ENCODE measurements at regions not wholly inside any gene's neighbourhood (a gene's known extent, or its start where the extent isn't known, plus 50 kb on each side); places are given as distances from the start of the nearest gene placed in this dataset.

DNA sequence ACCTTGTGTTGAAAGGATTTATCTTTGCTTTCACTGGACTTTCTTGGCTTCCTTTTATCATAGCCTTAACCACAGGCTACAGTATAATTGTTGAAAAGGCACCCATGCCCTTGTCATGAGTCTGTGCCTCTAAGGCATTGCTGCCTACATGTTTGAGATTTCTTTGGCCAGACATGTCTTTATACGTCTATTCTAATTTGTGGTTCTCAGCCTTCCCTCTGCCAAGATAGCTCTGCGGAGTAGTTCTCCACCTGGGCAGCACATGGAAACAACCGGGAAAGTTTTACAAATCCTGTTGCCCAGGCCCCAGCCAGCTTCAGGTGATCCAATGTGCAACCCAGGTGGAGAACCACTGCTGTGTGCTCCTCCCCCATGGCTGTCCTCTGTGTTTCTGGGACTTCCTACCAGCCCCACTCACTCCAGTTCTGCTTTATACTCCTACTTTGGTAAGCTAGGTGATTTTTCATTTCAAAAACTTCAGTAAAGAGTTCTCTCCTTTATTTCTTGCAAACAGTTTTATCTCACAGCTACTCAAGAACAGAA is 159.6 kb upstream of the MYLIP start:
- in situ Hi-C loops (cut with MboI; ENCODE audit: low pct_unique_long_range_greater_than_20kb, low sequenced_read_pairs) = no loop called here
- no peak for DNase-seq

DNA sequence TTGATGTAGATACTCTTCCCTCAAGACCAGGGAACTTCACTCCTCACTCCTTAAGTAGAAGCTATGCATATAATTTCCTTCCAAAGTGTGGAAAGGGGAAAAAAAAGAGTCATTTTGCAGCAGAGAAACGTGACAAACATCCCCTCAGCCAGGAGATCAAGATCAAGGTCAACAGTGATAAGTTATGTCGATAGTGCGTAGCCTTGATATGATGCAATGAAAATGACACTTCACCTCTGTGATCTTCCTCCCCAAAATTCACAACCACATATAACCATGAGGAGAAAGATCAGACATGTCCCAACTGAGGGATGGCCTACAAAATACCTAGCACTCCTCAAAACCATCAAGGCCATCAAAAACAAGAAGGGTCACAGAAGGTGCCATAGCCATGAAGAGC is 160.4 kb upstream of the MYLIP start:
- no peak for DNase-seq
- in situ Hi-C loops (cut with MboI; ENCODE audit: low pct_unique_long_range_greater_than_20kb, low sequenced_read_pairs) = no loop called here

DNA sequence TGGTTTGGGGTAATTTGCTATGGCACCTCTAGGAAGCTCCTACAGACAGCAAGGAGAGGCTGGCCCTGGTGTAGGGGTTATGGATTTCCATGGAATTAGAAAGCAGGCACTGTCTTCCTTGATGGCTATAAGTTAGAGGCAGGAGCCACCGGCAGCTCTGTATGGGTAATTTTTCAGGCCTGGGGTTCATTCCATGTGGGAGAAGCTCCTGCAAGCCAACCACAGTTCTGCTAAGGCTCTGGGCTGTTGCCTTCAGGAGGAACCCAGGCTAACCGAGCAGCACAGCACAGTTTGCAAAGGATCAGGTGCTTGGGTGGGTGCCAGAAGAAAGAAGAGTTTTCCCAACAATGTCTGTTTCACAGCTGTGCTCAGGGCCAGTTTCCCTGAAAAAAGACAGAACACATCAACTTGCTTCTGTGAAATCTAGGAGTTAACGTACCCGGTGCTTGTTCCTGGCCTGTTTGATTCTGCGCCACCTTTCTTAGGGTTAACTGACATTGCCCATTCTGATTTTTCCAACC is 162.8 kb upstream of the MYLIP start:
- in situ Hi-C loops (cut with MboI; ENCODE audit: low pct_unique_long_range_greater_than_20kb, low sequenced_read_pairs) = no loop called here
- no peak for DNase-seq

DNA sequence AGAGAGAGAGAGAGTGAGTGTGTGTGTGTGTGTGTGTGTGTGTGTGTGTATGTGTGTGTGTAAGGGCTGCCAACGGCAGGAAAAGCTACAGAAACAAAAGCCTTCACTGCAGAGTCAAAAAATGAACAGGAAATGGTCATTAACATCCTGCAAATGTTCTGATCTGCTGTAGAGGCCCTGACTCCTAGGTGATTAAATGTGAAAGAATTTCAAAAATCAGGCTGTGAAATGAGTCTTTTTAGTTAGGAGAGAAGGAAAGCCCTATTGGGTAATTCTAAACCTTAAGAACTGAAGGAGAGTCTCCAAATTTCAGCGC is 166.5 kb upstream of the MYLIP start:
- DNase-seq = peak; percentile 32
- in situ Hi-C loops (cut with MboI; ENCODE audit: low pct_unique_long_range_greater_than_20kb, low sequenced_read_pairs) = no loop called here

DNA sequence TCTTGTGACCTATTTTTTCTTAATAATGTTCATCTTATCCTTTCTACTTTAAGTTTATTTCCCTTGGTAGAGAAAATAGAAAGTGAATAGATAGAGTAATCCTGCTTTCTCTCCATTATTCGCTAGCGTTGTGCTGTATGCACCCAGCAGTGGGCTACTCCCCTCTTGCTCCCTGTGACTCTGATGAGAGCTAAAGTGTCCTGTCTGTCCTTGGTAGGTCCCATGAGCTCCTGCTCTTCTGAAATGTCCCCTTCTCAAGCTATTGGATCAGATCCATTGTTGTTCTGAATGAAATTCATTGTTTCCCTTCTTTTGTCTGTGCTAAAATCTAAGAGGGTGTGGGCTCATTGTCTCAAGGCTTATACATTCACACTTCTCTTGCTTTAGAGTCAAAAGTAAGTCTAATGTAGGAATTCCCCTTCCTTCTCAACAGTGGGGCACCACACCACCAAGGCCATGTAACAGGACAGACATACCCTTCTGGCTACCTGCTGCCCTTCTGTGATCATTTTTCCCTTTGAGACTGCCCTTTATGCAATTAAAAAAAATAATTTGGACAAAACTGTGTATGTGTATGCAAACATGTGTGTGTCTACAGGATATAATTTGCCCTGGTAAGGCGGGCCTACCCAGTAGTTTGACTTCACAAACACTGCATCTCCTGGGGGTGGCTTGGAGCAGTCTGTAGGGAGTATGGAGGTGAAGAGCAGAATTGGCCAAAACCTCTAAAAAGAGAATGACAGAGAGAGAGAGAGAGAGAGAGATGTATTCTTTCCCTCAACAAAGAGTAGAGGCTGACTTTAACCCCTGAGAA is 167.0 kb upstream of the MYLIP start:
- in situ Hi-C loops (cut with MboI; ENCODE audit: low pct_unique_long_range_greater_than_20kb, low sequenced_read_pairs) = no loop called here
- DNase-seq = no peak

DNA sequence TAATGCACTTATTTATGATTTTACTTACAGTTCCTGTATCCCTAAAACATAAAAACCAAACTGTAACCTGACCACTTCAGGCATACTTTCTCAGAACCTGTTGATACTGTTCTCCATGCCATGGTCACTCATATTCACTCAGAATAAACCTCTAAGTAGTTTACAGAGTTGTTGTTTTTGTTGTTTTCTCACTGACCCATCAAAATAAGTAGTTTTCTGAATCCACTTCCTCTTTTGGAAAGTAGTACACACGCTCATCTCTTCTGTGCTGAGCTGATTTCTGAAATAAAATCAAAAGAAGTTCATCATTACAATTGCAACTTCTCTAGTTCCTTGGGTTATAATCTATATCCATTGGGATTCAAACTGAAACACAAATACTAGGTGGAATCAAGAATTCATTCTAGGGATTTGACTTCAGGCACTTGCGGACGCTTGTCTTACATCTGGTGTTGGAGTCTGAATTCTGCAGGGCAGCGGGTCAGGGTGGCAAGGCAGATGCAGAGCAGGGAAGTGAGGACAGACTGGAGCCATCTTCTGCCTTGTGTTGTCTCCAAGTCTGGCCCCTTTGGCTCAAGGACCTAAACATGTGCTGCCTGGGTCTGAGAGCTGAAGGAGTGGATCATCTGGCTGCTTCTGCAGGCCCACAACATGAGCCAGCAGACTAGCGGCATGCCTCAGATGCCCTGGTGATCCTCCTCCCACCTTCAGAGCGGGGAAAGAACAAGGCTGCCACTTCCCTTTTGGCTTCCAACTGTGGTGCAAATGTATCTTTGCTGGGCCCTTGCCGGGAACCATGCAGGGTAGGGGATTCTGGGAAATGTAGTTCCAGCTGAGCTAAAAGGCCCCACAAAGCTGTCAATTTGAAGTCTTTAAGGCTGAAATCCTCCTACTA is 167.9 kb upstream of the MYLIP start:
- peak; percentile 67 for DNase-seq
- in situ Hi-C loops (cut with MboI; ENCODE audit: low pct_unique_long_range_greater_than_20kb, low sequenced_read_pairs) = no loop called here

DNA sequence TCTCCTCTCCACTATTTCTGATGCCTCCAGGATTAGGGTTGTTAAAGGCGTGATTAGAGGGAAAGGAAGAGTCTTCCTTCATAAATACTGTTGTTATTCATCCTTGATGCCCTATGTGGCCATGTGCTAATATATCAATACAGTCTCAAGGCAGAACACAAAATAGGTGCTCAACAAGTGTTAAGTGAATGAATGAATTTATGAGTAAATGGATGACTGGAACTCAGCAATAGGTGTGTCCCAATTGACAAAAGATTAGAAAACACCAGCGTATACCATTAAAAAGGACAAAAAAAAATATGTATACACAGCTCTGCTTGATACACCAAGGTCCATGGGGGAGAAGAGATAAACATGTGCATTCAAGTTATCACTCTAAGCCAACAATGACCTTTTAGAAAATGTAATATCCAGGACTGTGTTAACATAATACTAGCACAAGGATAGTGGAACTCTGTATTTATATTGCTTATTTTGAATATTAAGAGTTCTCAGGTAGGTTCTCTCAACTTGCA is 171.2 kb upstream of the MYLIP start:
- DNase-seq = no peak
- in situ Hi-C loops (cut with MboI; ENCODE audit: low pct_unique_long_range_greater_than_20kb, low sequenced_read_pairs) = no loop called here

DNA sequence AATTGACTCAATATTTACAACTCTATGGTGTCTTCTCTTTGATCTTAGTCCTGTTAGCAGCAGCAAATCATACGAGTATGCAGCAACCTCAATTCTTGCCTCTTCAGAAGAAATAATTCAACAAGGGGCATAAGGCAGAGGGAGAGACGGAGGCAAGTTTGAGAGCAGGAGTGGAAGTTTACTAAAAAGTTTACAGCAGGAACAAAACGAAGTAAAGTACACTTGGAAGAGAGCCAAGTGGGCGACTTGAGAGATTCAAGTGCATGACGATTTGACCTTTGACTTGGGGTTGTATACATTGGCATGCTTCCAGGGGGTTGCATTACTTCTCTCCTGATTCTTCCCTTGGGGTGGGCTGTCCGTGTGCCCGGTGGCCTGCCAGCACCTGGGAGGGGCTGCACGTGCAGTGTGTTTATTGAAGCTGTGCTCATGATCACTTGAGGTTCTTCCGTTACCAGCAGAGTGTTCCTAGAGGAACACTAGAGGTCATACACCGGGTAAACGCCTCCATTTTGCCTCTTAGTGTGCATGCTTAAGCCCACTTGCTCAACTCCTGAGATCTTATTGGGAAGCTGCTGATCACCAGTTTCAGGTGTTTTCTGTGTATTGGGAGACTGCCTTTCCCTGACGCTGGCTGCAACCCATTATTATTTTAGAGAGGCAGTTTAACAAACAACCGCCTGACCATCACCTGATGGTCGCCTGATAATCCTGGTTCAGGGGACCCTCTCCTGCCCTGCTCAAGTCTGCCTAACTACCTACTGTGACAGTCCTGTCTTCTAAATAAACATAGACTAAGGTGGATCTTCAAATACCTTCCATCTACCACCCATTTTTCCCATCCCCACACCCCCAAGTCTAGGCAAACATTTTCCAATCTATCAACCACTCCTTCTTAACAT is 172.4 kb upstream of the MYLIP start:
- no peak for DNase-seq
- in situ Hi-C loops (cut with MboI; ENCODE audit: low pct_unique_long_range_greater_than_20kb, low sequenced_read_pairs) = no loop called here

DNA sequence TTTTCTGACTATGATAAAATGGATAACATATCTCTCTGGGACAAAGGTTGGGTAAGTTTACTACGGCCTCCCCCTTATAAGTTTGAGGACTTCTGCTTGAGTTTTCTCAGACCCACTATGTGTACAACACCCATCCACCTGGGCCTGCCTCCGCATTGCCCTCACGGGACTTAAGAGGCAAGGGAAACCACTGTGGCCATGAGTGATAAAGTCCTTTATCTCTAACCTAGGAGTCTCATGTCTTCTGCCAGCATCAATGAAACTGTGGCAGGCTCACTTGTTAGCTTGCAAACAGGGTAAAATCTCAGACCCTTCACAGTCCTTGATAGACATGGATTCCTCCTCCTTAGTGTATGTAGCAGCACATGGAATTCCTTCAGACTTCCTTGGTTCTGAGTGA is 173.4 kb upstream of the MYLIP start:
- in situ Hi-C loops (cut with MboI; ENCODE audit: low pct_unique_long_range_greater_than_20kb, low sequenced_read_pairs) = no loop called here
- no peak for DNase-seq

DNA sequence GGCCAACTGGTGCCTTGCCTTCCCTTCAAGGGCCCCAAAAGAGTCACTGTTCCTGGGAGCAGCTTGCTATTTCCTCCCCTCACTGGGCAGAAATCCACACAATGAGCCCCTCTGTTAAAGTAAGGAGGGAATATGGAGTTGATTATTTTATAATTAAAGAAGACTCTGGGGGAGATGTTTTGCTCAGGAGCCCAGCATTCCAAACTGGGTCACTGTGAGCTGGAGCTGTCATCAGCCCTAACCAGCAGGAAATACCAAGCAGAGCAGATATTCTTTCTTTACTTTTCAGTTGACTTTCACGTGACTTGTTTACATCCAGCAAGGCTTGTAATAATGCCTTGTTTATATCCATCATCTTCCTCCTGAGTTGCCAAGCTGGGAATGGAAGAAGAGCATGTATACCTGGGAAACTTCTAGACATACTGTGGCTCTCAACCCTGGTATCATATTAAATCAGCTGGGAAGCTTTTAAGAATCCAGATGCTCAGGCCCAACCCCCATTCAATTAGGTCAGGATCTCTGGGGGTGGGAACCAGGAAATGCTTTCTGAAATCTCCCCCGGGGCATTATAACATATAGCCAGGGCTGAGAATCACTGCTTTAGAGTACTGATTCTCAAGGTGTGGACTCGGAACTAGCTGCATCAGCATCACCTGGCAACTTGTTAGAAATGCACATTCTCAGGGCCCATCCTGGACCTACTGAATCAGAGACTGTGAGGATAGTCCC is 175.6 kb upstream of the MYLIP start:
- in situ Hi-C loops (cut with MboI; ENCODE audit: low pct_unique_long_range_greater_than_20kb, low sequenced_read_pairs) = no loop called here
- DNase-seq = no peak

DNA sequence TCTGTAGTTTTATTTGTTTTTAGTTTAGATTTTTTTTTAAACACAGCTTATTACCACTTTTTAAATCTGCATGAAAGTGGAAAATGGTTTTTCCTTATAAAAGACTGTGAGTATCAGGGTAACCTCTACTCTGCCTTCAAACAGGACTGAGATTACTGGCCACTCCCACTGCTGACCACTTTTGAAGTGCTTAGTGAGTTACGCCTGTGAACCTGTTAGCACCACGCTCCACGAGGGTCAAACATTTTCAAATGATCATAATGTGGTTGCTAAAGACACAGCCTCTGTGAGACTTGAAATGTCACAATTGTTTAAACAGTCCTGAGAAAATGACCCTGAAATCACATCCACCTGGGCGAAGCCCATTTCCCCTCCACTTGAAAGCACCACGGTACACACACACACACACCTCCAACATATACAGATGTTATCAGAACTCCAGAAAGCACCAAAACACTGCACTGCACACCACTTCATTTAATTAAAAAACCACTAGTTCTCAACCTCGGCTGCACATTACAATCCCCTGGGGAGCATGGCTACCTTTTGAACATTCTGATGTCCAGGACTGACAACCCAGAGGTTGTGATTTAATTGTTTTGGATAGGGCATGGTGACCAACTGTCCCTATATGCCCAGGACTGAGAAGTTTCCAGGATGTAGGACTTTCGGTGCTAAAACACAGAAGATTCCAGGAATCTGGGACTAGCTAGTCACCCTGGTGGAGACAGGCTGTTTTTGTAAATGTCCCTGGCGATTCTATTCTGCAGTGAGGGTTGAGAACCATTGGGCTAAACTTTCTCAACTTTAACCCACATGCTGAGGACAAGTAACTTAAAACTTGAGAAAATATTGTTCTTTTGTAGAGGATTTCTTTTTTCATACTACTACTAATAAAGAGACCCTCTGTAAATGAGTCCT is 176.4 kb upstream of the MYLIP start:
- in situ Hi-C loops (cut with MboI; ENCODE audit: low pct_unique_long_range_greater_than_20kb, low sequenced_read_pairs) = no loop called here

DNA sequence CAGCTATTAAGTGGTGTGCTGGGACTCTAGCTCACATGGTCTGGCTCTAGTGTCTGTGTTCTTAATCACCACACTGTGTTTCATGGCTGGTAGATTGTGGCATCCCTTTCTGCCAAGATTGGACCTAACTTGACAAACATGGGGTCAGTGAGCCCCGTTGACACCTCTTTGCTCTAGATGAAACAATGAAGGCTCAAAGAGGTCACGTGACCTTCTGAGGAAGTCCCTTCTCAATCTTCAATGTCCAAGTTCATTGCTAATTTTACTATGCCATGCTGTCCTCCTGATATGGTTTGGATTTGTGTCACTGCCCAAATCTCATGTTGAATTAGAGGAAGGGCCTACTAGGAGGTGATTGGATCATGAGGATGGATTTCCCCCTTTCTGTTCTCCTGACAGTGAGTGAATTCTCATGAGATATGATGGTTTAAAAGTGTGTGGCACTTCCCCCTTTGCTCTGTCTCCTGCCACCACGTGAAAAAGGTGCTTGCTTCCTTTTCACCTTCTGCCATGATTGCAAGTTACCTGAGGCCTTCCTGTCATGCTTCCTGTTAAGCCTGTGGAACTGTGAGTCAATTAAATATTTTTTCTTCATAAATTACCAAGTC is 177.8 kb upstream of the MYLIP start:
- DNase-seq = no peak
- in situ Hi-C loops (cut with MboI; ENCODE audit: low pct_unique_long_range_greater_than_20kb, low sequenced_read_pairs) = no loop called here

More for the DNA sequence above, 176.4 kb upstream of the MYLIP start:
- no peak for DNase-seq

DNA sequence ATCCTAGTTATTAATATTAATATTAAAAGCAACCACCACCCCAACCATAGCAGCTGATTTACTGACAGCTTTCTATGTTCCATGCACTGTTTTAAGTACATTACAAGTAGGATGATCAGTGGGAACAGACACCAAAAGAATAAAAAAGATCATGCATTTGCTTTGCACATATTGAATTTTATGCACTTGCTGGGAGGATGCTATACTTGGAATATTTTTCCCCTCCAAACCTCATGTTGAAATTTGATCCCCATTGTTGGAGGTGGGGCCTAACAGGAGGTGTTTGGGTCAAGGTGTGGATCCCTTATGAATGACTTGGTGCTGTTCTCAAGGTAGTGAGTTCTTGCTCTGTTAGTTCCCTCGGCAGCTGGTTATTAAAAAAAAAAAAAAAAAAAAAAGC is 178.9 kb upstream of the MYLIP start:
- in situ Hi-C loops (cut with MboI; ENCODE audit: low pct_unique_long_range_greater_than_20kb, low sequenced_read_pairs) = no loop called here

DNA sequence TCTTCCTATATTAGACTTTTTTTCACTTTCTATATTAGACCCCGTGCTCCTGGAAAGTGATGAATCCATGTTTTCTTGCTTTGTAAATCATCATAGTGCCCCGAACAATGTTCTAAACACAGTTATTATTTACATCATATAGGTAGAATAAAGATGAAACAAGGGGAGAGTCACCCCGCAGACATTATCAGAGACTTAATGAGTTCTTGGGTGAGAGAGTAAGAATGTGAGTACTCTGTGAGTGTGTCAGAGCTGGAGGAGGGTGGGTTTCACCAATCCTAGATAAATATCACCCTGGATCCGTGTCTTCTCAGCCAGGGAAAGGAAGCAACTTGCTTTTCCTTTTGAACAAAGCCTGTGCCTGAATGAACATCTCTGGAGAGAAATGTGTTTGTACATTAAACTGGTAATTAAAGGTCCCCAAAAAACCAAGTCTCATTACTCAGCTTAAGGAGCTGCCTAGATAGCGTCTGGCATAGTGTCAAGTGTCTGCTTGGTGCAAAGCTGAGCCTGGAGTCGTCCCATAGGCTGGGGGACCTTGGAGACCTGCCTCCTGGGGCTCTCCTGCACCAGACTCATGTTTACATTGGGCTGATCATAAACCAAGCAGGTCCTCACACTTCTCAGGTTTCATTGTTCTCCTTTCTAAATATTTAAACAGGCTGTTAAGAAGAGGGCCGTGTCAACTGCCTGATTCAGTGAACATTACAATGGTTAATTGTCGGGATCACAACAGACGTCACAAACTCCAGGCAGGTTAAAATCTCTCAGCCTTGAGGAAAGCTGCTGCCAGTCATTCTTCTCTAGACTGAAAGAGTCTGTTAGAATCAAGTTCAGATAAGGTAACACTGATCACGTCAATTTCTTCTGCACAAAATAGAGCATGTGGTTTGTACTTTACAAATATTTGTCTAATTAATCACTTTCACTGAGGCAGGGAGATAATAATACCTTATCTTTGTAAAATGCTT is 179.7 kb upstream of the MYLIP start:
- in situ Hi-C loops (cut with MboI; ENCODE audit: low pct_unique_long_range_greater_than_20kb, low sequenced_read_pairs) = no loop called here
- no peak for DNase-seq

More for the DNA sequence above, 178.9 kb upstream of the MYLIP start:
- no peak for DNase-seq

DNA sequence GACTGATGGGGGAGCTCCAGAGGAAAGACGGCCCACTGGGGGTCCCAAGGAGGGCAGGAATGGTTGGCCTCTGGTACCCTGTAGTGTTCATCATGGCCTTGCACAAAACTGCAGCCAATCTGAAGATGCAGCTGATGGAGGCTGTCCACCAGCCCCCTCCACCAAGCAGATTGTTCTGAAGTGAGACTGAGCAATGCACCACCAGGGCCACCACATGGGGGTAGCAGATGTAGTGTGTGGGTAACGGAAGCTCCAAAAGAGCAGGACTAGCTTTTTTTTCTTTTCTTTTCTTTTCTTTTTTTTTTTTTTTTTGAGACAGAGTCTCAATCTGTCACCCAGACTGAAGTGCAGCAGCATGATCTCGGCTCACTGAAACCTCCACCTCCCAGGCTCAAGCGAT is 181.0 kb upstream of the MYLIP start:
- no peak for DNase-seq
- in situ Hi-C loops (cut with MboI; ENCODE audit: low pct_unique_long_range_greater_than_20kb, low sequenced_read_pairs) = no loop called here

DNA sequence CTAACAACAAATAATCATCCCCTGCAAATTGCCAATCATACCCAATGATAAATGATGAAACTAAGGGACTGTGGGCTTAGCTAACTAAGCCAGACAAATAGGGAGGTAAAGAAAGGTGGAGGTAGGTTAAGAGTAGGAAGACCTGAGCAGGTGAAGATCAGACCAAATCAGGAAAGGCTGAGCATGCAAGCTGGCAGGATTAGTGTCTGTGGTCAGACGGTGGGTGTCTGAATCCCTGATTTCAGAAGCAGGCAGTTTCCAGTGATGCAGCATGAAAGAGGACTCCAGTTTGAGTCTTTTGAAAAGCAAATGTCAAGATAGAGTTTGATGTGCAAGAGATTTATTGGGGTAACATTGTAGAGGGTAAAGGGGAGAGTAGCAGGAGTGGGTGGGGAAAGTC is 181.4 kb upstream of the MYLIP start:
- in situ Hi-C loops (cut with MboI; ENCODE audit: low pct_unique_long_range_greater_than_20kb, low sequenced_read_pairs) = no loop called here
- no peak for DNase-seq

Measured in KBM-7 (cell line).